ENCODE measurements at regions not wholly inside any gene's neighbourhood (a gene's known extent, or its start where the extent isn't known, plus 50 kb on each side); places are given as distances from the start of the nearest gene placed in this dataset.
"Not testable (repeated sequence)": the region's sequence is repeated elsewhere in the genome, so short reads cannot be mapped to it uniquely, and the experiment has no call there.

GRCh38 chr12:34404377-34405285, 382.3 kb downstream of the ALG10 start:
- peak in 1 of 2 donors; percentile 39 for DNase-seq (ENCODE audit: low spot score in 2 of 2)
- WGBS, 2 donors, result 71 to 79% methylated on average over 18 to 19 of the region's 19 CpGs
- intact Hi-C loops (cut with DNase I; ENCODE audit: low total_unique reads), result no loop called here

GRCh38 chr12:34405286-34406227, 383.3 kb downstream of the ALG10 start:
- H3K4me3 ChIP-seq (ENCODE audit: low read depth, poor library complexity, severe bottlenecking), result no peak overlapping the region
- WGBS, 2 donors, result 67 to 78% methylated on average over 21 to 22 of the region's 22 CpGs
- no peak for TF ChIP-seq CTCF (IDR thresholded peaks at IDR 0.05)
- TF ChIP-seq POLR2A (IDR thresholded peaks at IDR 0.05), result no peak
- peak; percentile 6 to 57 for DNase-seq (ENCODE audit: low spot score in 2 of 2)
- intact Hi-C loops (cut with DNase I; ENCODE audit: low total_unique reads), result no loop called here

More at GRCh38 chr12:34404377-34405285, 382.3 kb downstream of the ALG10 start:
- TF ChIP-seq POLR2A (IDR thresholded peaks at IDR 0.05) (no peak), CTCF (IDR thresholded peaks at IDR 0.05) (no peak)
- H3K4me3 ChIP-seq (ENCODE audit: low read depth, poor library complexity, severe bottlenecking), result no peak overlapping the region

- intact Hi-C loops (cut with DNase I; ENCODE audit: low total_unique reads), result no loop called here
- peak in 1 of 2 donors; percentile 61 for DNase-seq (ENCODE audit: low spot score in 2 of 2)
- H3K4me3 ChIP-seq (ENCODE audit: low read depth, poor library complexity, severe bottlenecking), result no peak overlapping the region
- WGBS, 2 donors, result 75 to 85% methylated on average over 18 of the region's 18 CpGs
- no peak for TF ChIP-seq CTCF (IDR thresholded peaks at IDR 0.05)
- no peak for TF ChIP-seq POLR2A (IDR thresholded peaks at IDR 0.05)
These were observed 384.1 kb downstream of the ALG10 start for GRCh38 chr12:34406228-34406995.

- H3K4me3 ChIP-seq (ENCODE audit: low read depth, poor library complexity, severe bottlenecking), result no peak overlapping the region
- 80 to 87% methylated on average over 8 of the region's 8 CpGs for WGBS, 2 donors
- intact Hi-C loops (cut with DNase I; ENCODE audit: low total_unique reads), result no loop called here
- TF ChIP-seq POLR2A (IDR thresholded peaks at IDR 0.05), result no peak
- no peak for TF ChIP-seq CTCF (IDR thresholded peaks at IDR 0.05)
- DNase-seq (ENCODE audit: low spot score in 2 of 2), result peak in 1 of 2 donors; percentile 70
These were observed 384.7 kb downstream of the ALG10 start for GRCh38 chr12:34406996-34407300.

- WGBS, 2 donors, result 80 to 83% methylated on average over 5 of the region's 5 CpGs
These were observed 385.5 kb downstream of the ALG10 start for GRCh38 chr12:34407813-34408212.

GRCh38 chr12:34431509-34431908, 409.2 kb downstream of the ALG10 start:
- 55 to 78% methylated on average over 4 of the region's 4 CpGs for WGBS, 2 donors
- DNase-seq (ENCODE audit: low spot score in 2 of 2); H3K4me3 ChIP-seq (ENCODE audit: low read depth, poor library complexity, severe bottlenecking); intact Hi-C loops (cut with DNase I; ENCODE audit: low total_unique reads): not testable (repeated sequence)

More at GRCh38 chr12:34407813-34408212, 385.5 kb downstream of the ALG10 start:
- no peak for DNase-seq (ENCODE audit: low spot score in 2 of 2)
- no peak overlapping the region for H3K4me3 ChIP-seq (ENCODE audit: low read depth, poor library complexity, severe bottlenecking)
- intact Hi-C loops (cut with DNase I; ENCODE audit: low total_unique reads), result no loop called here
- TF ChIP-seq CTCF (IDR thresholded peaks at IDR 0.05) (no peak), POLR2A (IDR thresholded peaks at IDR 0.05) (no peak)
